ENCODE measurements at regions not wholly inside any gene's neighbourhood (a gene's known extent, or its start where the extent isn't known, plus 50 kb on each side); places are given as distances from the start of the nearest gene placed in this dataset.
"Not testable (repeated sequence)": the region's sequence is repeated elsewhere in the genome, so short reads cannot be mapped to it uniquely, and the experiment has no call there.

DNA sequence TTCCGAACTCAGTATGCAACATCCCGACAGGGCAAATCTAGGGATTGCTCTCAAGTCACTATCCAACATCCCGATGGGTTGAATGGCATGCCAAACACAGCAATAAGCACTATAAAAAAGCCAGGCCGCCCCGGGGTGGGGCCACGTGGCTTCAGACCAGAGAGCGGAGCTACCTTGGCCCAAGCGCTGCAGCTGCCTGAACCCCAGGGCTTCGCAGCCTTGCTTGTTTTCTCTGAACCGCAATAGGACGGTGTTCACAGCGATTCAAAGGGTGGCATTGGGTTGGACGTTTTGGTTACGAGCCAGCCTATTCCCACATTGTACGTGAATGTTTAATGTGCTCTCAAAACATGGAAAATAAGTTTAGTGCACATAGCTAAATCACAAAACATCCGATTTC lies 161.0 kb downstream of the SYT15 start:
- TF ChIP-seq, protein P1, sequence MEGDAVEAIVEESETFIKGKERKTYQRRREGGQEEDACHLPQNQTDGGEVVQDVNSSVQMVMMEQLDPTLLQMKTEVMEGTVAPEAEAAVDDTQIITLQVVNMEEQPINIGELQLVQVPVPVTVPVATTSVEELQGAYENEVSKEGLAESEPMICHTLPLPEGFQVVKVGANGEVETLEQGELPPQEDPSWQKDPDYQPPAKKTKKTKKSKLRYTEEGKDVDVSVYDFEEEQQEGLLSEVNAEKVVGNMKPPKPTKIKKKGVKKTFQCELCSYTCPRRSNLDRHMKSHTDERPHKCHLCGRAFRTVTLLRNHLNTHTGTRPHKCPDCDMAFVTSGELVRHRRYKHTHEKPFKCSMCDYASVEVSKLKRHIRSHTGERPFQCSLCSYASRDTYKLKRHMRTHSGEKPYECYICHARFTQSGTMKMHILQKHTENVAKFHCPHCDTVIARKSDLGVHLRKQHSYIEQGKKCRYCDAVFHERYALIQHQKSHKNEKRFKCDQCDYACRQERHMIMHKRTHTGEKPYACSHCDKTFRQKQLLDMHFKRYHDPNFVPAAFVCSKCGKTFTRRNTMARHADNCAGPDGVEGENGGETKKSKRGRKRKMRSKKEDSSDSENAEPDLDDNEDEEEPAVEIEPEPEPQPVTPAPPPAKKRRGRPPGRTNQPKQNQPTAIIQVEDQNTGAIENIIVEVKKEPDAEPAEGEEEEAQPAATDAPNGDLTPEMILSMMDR (IDR thresholded peaks at IDR 0.05; ENCODE audit: low read depth, low read length): not testable (repeated sequence)
- TF ChIP-seq POLR2A (IDR thresholded peaks at IDR 0.05; ENCODE audit: extremely low read depth, insufficient read length): not testable (repeated sequence)
